GM06990 (cell line): ENCODE measurements at regions not wholly inside any gene's neighbourhood (a gene's known extent, or its start where the extent isn't known, plus 50 kb on each side); places are given as distances from the start of the nearest gene placed in this dataset.

ENCODE experiments used
- DNase-seq: peaks from one replicate; pipeline ENCODE4 v3.0.0-alpha.2; 2011; ENCODE audit not compliant: insufficient read length; ENCODE audit errors: extremely low read depth
- H3K27me3 ChIP-seq: replicated peaks from 2 replicates; pipeline ENCODE4 v1.6.0; 2011; ENCODE audit warnings: low read length; ENCODE audit not compliant: control insufficient read depth, insufficient read depth
- H3K36me3 ChIP-seq: 2 replicates; pipeline ENCODE4 v1.5.1; 2011; ENCODE audit warnings: low read length; ENCODE audit not compliant: control insufficient read depth, insufficient read depth
- H3K4me3 ChIP-seq: replicated peaks from 2 replicates; pipeline ENCODE4 v1.5.1; 2011; ENCODE audit warnings: low read depth, mild to moderate bottlenecking, control low read depth, low read length
- TF ChIP-seq, protein P1 (sequence below): IDR thresholded peaks from 2 replicates; pipeline ENCODE4 v1.5.1; 2011; ENCODE audit warnings: low read length, control low read depth, mild to moderate bottlenecking, inconsistent platforms; ENCODE audit not compliant: insufficient read depth, poor library complexity, severe bottlenecking

DNA sequence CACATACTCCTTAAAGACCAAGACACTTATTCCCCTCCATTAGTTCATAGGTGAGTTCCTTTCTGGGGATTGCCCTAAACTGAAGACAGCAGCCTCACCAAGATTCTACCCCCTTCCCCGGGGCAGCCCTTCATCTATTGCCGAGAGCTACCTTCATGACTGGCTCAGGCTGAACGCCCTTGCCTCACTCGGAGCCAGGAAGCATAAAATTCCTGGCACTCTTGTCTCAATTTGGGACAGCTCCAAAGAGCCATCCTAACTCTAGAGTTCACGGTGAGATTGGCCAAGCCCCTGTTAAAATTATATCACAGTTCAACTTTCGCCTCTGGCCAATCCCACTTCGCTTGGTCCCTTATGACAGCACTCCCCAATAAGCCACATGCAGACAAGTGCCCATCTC, 113.0 kb upstream of the PROX1 start:
- no peak for DNase-seq
- Histone ChIP-seq H3K36me3 (no peaks in the 10 kb centered on the region), H3K27me3 (no peaks in the 10 kb centered on the region; the same call in 1 of the 2 replicates), H3K4me3 (no peak overlapping the region)
- TF ChIP-seq, protein P1, sequence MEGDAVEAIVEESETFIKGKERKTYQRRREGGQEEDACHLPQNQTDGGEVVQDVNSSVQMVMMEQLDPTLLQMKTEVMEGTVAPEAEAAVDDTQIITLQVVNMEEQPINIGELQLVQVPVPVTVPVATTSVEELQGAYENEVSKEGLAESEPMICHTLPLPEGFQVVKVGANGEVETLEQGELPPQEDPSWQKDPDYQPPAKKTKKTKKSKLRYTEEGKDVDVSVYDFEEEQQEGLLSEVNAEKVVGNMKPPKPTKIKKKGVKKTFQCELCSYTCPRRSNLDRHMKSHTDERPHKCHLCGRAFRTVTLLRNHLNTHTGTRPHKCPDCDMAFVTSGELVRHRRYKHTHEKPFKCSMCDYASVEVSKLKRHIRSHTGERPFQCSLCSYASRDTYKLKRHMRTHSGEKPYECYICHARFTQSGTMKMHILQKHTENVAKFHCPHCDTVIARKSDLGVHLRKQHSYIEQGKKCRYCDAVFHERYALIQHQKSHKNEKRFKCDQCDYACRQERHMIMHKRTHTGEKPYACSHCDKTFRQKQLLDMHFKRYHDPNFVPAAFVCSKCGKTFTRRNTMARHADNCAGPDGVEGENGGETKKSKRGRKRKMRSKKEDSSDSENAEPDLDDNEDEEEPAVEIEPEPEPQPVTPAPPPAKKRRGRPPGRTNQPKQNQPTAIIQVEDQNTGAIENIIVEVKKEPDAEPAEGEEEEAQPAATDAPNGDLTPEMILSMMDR, result no peak

DNA sequence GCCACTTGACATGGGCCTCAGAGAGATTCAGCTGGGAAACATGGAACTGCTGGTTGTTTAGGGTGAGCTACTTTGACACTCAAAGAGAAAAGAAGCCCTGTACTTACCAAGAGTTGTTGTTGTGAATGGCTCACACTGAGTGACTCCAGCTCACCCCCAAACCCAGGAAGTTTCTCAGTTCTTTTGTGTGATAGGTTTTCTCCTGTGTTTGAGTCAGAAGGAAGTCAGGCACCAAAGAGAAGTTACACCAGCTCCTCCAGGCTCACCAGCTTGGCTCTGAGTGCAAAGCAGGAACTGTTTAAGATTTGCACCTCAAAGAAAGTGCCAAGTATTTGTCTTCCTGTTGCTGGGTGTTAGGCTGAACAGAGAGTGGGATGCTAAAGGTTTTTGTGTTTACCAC, 111.2 kb upstream of the PROX1 start:
- no peak for DNase-seq
- no peaks in the 10 kb centered on the region for H3K36me3 ChIP-seq
- TF ChIP-seq, protein P1, result no peak
- no peak overlapping the region for H3K4me3 ChIP-seq
- H3K27me3 ChIP-seq, result no peaks in the 10 kb centered on the region; the same call in 1 of the 2 replicates

DNA sequence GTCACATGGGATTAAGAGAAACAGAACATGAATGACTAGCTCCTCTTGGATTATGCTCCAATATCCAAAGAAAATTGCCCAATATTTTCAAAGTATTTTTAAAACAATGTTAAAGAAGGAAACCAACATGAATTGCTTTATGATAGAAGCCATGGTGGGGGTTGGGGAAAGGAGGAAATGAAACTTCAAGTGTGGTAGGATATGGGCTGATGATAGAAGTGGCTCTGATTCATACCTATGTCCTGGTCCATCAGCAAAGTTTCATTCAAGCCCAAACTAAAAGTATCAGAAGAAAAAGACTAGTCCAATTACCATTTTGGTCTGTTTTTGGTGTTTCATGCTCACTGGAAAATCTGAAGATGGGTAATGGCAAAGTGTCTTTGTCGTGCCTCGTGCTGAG, 104.2 kb upstream of the PROX1 start:
- Histone ChIP-seq H3K4me3 (no peak overlapping the region), H3K27me3 (no peaks in the 10 kb centered on the region), H3K36me3 (no peaks in the 10 kb centered on the region)
- DNase-seq, result no peak
- TF ChIP-seq, protein P1, result no peak

DNA sequence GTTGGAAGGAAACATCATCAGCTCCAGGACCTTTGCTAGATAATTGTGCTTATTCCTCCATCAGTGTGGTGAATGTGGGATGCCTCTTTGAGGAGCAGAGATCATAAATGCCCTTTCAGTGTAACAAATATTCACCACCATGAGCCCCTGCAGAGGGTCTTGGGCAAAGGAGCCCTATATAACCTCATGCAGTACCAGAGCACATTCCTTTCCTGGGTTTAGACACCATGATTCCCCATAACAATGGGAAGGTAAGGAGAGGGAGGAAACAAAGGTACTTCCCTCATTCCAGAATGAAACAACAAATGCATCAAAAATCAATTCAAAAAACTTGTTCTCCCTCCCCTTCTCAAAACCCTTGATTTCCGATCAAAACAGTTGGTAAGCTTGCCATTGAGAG, 103.4 kb upstream of the PROX1 start:
- no peaks in the 10 kb centered on the region for H3K36me3 ChIP-seq
- no peaks in the 10 kb centered on the region for H3K27me3 ChIP-seq
- no peak for DNase-seq
- H3K4me3 ChIP-seq, result no peak overlapping the region
- TF ChIP-seq, protein P1, result no peak

DNA sequence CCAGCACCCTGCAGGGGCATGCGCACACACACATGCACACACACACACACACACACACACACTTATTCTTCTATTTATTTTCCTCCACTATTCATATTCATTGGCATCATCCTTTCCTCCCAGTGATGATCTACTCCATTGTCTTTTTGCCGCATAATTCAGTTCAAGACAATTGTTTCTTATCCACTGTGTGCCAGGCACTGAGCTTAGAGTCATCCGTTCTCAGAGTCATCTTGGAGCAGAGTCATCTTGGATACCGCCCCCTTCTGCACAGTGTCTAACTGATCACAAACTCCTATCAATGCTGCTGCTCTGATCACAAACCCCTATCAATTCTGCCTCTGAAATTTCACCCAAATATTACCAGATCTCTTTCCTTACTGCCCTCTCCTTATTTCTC, 102.8 kb upstream of the PROX1 start:
- H3K27me3 ChIP-seq, result no peaks in the 10 kb centered on the region
- DNase-seq, result no peak
- no peaks in the 10 kb centered on the region for H3K36me3 ChIP-seq
- no peak overlapping the region for H3K4me3 ChIP-seq
- TF ChIP-seq, protein P1, result no peak

DNA sequence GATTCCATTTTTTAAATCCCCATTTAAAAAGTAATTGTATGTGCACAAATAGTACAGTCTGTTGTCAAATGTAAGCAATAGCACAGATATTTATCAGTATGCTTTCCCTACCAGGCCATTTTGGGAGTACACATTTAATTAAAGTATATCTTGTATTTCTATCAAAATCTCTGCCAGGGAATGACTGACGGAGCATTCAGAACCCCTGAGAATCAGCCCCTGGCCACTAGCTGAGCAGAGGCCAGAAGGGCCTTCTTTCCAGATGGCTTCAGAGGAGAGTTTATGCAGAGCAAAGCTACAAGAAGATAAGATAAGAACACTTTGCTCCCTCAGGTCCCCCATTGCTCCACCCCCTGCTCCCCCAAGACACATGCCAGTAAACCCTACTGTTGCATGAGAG, 99.9 kb upstream of the PROX1 start:
- no peaks in the 10 kb centered on the region for H3K27me3 ChIP-seq
- TF ChIP-seq, protein P1, result no peak
- DNase-seq, result no peak

More for the DNA sequence above, 99.9 kb upstream of the PROX1 start:
- Histone ChIP-seq H3K36me3 (no peaks in the 10 kb centered on the region), H3K4me3 (no peak overlapping the region)
